ENCODE measurements at regions not wholly inside any gene's neighbourhood (a gene's known extent, or its start where the extent isn't known, plus 50 kb on each side); places are given as distances from the start of the nearest gene placed in this dataset.

DNA sequence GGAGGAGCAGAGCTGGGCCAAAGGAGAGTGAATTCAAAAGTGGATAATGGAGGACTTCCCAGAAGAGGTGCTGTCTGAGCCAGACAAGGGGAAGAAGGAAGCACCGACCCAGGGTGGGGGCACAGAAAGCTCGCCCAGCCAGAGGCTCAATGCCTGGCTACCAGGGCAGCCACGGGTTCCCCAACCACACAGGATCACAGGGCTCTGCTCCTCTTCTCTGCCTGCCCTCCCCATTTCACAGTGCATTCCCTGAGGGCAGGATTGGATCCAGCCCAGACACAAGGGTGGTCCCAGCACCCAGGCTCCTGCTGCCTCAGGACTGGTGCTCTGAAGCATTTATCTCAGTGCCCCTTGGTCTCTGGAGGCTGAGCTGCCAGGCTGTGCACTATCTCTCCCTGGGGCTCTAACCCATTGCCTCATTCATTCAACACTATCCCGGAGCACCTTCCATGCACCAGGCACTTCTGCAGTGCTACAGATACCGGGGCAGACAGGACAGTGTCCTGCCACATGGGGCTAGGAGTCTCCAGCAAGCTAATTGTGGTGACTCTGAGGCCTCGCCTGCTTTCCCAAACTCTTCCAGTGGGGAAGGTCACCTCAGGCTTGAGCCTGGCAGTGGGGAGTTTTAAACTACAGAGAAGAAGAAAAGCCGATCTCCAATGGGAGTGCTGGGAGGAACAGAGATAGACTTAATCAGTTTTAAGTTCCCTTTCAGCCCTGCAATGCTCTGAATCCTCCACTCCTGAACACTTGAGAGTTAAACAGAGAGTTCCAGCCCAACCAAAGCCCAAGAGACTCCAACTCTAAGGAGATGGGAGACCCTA lies 201.8 kb upstream of the ZMIZ1 start:
- Histone ChIP-seq H3K36me3 (ENCODE audit: insufficient read depth, insufficient read length, low read length) (no peaks in the 10 kb centered on the region), H3K4me1 (ENCODE audit: insufficient read depth, insufficient read length) (peaks cover 7% of the 10 kb centered on the region), H3K9ac (ENCODE audit: insufficient read length, low read depth) (no peak overlapping the region), H3K9me3 (ENCODE audit: insufficient read depth, low read length) (no peaks in the 10 kb centered on the region), H3K27me3 (ENCODE audit: insufficient read depth, insufficient read length) (peaks cover 44% of the 10 kb centered on the region), H3K4me3 (ENCODE audit: insufficient read length, low read depth) (no peak overlapping the region)
- DNase-seq (ENCODE audit: low read depth, low spot score): no peak
- TF ChIP-seq YY1 (IDR thresholded peaks at IDR 0.05; ENCODE audit: insufficient read depth, insufficient read length) (no peak), SUZ12 (IDR thresholded peaks at IDR 0.05; ENCODE audit: extremely low read depth, insufficient read depth, insufficient read length) (no peak)

GRCh38 chr10:78867555-78867939 lies 201.2 kb upstream of the ZMIZ1 start:
- no peak for DNase-seq (ENCODE audit: low read depth, low spot score)
- H3K4me1 ChIP-seq (ENCODE audit: insufficient read depth, insufficient read length): peaks cover 7% of the 10 kb centered on the region
- TF ChIP-seq SUZ12 (IDR thresholded peaks at IDR 0.05; ENCODE audit: extremely low read depth, insufficient read depth, insufficient read length): no peak
- TF ChIP-seq ZNF274 (IDR thresholded peaks at IDR 0.05; ENCODE audit: low read depth, low read length): no peak
- no peak for TF ChIP-seq YY1 (IDR thresholded peaks at IDR 0.05; ENCODE audit: insufficient read depth, insufficient read length)
- no peak overlapping the region for H3K4me3 ChIP-seq (ENCODE audit: insufficient read length, low read depth)
- H3K9me3 ChIP-seq (ENCODE audit: insufficient read depth, low read length): no peaks in the 10 kb centered on the region
- H3K27me3 ChIP-seq (ENCODE audit: insufficient read depth, insufficient read length): peaks cover 43% of the 10 kb centered on the region
- H3K9ac ChIP-seq (ENCODE audit: insufficient read length, low read depth): no peak overlapping the region
- H3K36me3 ChIP-seq (ENCODE audit: insufficient read depth, insufficient read length, low read length): no peaks in the 10 kb centered on the region

DNA sequence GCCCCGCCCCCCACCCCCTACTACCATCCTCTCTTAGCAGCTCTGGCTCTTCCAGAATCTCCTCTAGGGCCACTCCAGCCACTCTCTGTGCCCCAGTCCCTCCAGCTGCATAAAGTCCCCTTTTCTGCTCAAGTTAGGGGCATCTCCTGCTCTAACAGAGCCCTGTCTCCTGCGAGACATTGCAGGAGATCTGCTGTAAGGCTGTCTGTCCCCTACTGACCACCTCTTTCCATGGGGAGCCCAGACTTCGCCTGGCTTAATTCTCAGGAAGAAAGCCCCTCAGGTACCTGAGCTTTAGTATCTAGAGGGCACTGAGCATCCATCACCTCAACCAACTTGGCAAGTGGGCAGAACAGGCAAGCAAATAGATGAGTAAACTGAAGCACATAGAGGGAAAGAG lies 200.7 kb upstream of the ZMIZ1 start:
- no peak overlapping the region for H3K9ac ChIP-seq (ENCODE audit: insufficient read length, low read depth)
- no peak overlapping the region for H3K4me3 ChIP-seq (ENCODE audit: insufficient read length, low read depth)
- H3K9me3 ChIP-seq (ENCODE audit: insufficient read depth, low read length): no peaks in the 10 kb centered on the region
- no peak for DNase-seq (ENCODE audit: low read depth, low spot score)
- peaks cover 7% of the 10 kb centered on the region for H3K4me1 ChIP-seq (ENCODE audit: insufficient read depth, insufficient read length)
- peaks cover 43% of the 10 kb centered on the region for H3K27me3 ChIP-seq (ENCODE audit: insufficient read depth, insufficient read length)
- H3K36me3 ChIP-seq (ENCODE audit: insufficient read depth, insufficient read length, low read length): no peaks in the 10 kb centered on the region
- TF ChIP-seq SUZ12 (IDR thresholded peaks at IDR 0.05; ENCODE audit: extremely low read depth, insufficient read depth, insufficient read length): no peak
- TF ChIP-seq ZNF274 (IDR thresholded peaks at IDR 0.05; ENCODE audit: low read depth, low read length): no peak
- no peak for TF ChIP-seq YY1 (IDR thresholded peaks at IDR 0.05; ENCODE audit: insufficient read depth, insufficient read length)

DNA sequence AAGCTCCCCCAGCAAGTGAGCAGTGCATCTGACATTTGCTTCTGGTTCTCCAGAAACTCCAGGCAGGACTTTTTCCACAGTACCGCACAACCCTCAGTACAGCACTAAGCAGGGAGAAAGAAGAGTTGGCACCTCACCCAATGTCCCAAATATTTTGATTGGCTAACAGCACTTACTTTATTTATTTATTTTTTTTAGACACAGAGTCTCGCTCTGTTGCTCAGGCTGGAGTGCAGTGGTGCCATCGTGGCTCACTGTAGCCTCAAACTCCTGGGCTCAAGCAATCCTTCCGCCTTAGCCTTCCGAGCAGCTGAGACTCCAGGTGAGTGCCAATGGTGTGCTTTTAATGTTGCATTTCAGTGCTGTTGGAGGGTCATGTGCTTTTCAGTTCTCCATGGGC lies 200.3 kb upstream of the ZMIZ1 start:
- Histone ChIP-seq H3K4me3 (ENCODE audit: insufficient read length, low read depth) (no peak overlapping the region), H3K9ac (ENCODE audit: insufficient read length, low read depth) (no peak overlapping the region), H3K36me3 (ENCODE audit: insufficient read depth, insufficient read length, low read length) (no peaks in the 10 kb centered on the region), H3K27me3 (ENCODE audit: insufficient read depth, insufficient read length) (peaks cover 46% of the 10 kb centered on the region), H3K9me3 (ENCODE audit: insufficient read depth, low read length) (no peaks in the 10 kb centered on the region), H3K4me1 (ENCODE audit: insufficient read depth, insufficient read length) (peaks cover 7% of the 10 kb centered on the region)
- TF ChIP-seq YY1 (IDR thresholded peaks at IDR 0.05; ENCODE audit: insufficient read depth, insufficient read length) (no peak), ZNF274 (IDR thresholded peaks at IDR 0.05; ENCODE audit: low read depth, low read length) (no peak), SUZ12 (IDR thresholded peaks at IDR 0.05; ENCODE audit: extremely low read depth, insufficient read depth, insufficient read length) (no peak)
- no peak for DNase-seq (ENCODE audit: low read depth, low spot score)

- Histone ChIP-seq H3K27me3 (ENCODE audit: insufficient read depth, insufficient read length) (peaks cover 46% of the 10 kb centered on the region), H3K9me3 (ENCODE audit: insufficient read depth, low read length) (no peaks in the 10 kb centered on the region), H3K9ac (ENCODE audit: insufficient read length, low read depth) (no peak overlapping the region), H3K36me3 (ENCODE audit: insufficient read depth, insufficient read length, low read length) (no peaks in the 10 kb centered on the region), H3K4me1 (ENCODE audit: insufficient read depth, insufficient read length) (peaks cover 7% of the 10 kb centered on the region), H3K4me3 (ENCODE audit: insufficient read length, low read depth) (no peak overlapping the region)
- TF ChIP-seq YY1 (IDR thresholded peaks at IDR 0.05; ENCODE audit: insufficient read depth, insufficient read length) (no peak), SUZ12 (IDR thresholded peaks at IDR 0.05; ENCODE audit: extremely low read depth, insufficient read depth, insufficient read length) (no peak), ZNF274 (IDR thresholded peaks at IDR 0.05; ENCODE audit: low read depth, low read length) (no peak)
- DNase-seq (ENCODE audit: low read depth, low spot score): no peak
Observed at GRCh38 chr10:78868861-78869260, 199.9 kb upstream of the ZMIZ1 start.

- H3K9ac ChIP-seq (ENCODE audit: insufficient read length, low read depth): no peak overlapping the region
- H3K36me3 ChIP-seq (ENCODE audit: insufficient read depth, insufficient read length, low read length): no peaks in the 10 kb centered on the region
- peaks cover 46% of the 10 kb centered on the region for H3K27me3 ChIP-seq (ENCODE audit: insufficient read depth, insufficient read length)
- no peak overlapping the region for H3K4me3 ChIP-seq (ENCODE audit: insufficient read length, low read depth)
- DNase-seq (ENCODE audit: low read depth, low spot score): no peak
- TF ChIP-seq SUZ12 (IDR thresholded peaks at IDR 0.05; ENCODE audit: extremely low read depth, insufficient read depth, insufficient read length) (no peak), YY1 (IDR thresholded peaks at IDR 0.05; ENCODE audit: insufficient read depth, insufficient read length) (no peak), ZNF274 (IDR thresholded peaks at IDR 0.05; ENCODE audit: low read depth, low read length) (no peak)
- no peaks in the 10 kb centered on the region for H3K9me3 ChIP-seq (ENCODE audit: insufficient read depth, low read length)
- H3K4me1 ChIP-seq (ENCODE audit: insufficient read depth, insufficient read length): peaks cover 7% of the 10 kb centered on the region
Observed at GRCh38 chr10:78869508-78870454, 199.0 kb upstream of the ZMIZ1 start.

GRCh38 chr10:78870458-78870857 lies 198.3 kb upstream of the ZMIZ1 start:
- H3K36me3 ChIP-seq (ENCODE audit: insufficient read depth, insufficient read length, low read length): no peaks in the 10 kb centered on the region
- H3K9me3 ChIP-seq (ENCODE audit: insufficient read depth, low read length): no peaks in the 10 kb centered on the region
- peaks cover 42% of the 10 kb centered on the region for H3K27me3 ChIP-seq (ENCODE audit: insufficient read depth, insufficient read length)
- no peak for DNase-seq (ENCODE audit: low read depth, low spot score)
- peaks cover 7% of the 10 kb centered on the region for H3K4me1 ChIP-seq (ENCODE audit: insufficient read depth, insufficient read length)
- H3K9ac ChIP-seq (ENCODE audit: insufficient read length, low read depth): no peak overlapping the region
- H3K4me3 ChIP-seq (ENCODE audit: insufficient read length, low read depth): no peak overlapping the region
- TF ChIP-seq YY1 (IDR thresholded peaks at IDR 0.05; ENCODE audit: insufficient read depth, insufficient read length): no peak
